ENCODE measurements at regions not wholly inside any gene's neighbourhood (a gene's known extent, or its start where the extent isn't known, plus 50 kb on each side); places are given as distances from the start of the nearest gene placed in this dataset.
"Not testable (repeated sequence)": the region's sequence is repeated elsewhere in the genome, so short reads cannot be mapped to it uniquely, and the experiment has no call there.

GRCh38 chr1:188058801-188059200 lies 1230.1 kb downstream of the PLA2G4A start:
- DNase-seq (ENCODE audit: low read depth), result no peak

GRCh38 chr1:188061881-188062280 lies 1233.1 kb downstream of the PLA2G4A start:
- DNase-seq (ENCODE audit: low read depth), result no peak

- peak; percentile 85 for DNase-seq (ENCODE audit: low read depth)
Observed at GRCh38 chr1:188062456-188062855, 1233.7 kb downstream of the PLA2G4A start.

- peak; percentile 82 for DNase-seq (ENCODE audit: low read depth)
Observed at GRCh38 chr1:188065917-188066316, 1237.2 kb downstream of the PLA2G4A start.

GRCh38 chr1:188070848-188071247 lies 1242.1 kb downstream of the PLA2G4A start:
- DNase-seq (ENCODE audit: low read depth), result peak; percentile 14

GRCh38 chr1:188089015-188089414 lies 1260.3 kb downstream of the PLA2G4A start:
- DNase-seq (ENCODE audit: low read depth), result no peak

GRCh38 chr1:188089461-188089860 lies 1260.7 kb downstream of the PLA2G4A start:
- DNase-seq (ENCODE audit: low read depth), result peak; percentile 47

GRCh38 chr1:188096521-188096920 lies 1267.8 kb downstream of the PLA2G4A start:
- DNase-seq (ENCODE audit: low read depth), result no peak

GRCh38 chr1:188117436-188117835 lies 1288.7 kb downstream of the PLA2G4A start:
- DNase-seq (ENCODE audit: low read depth), result no peak

- DNase-seq (ENCODE audit: low read depth), result no peak
Observed at GRCh38 chr1:188122646-188123045, 1293.9 kb downstream of the PLA2G4A start.

- no peak for DNase-seq (ENCODE audit: low read depth)
Observed at GRCh38 chr1:188127507-188127906, 1298.8 kb downstream of the PLA2G4A start.

GRCh38 chr1:188128761-188129160 lies 1300.0 kb downstream of the PLA2G4A start:
- peak; percentile 73 for DNase-seq (ENCODE audit: low read depth)

GRCh38 chr1:188129856-188130838 lies 1301.4 kb downstream of the PLA2G4A start:
- no peak for DNase-seq (ENCODE audit: low read depth)

- no peak for DNase-seq (ENCODE audit: low read depth)
Observed at GRCh38 chr1:188137221-188137620, 1308.5 kb downstream of the PLA2G4A start.

- no peak for DNase-seq (ENCODE audit: low read depth)
Observed at GRCh38 chr1:188140958-188141357, 1312.2 kb downstream of the PLA2G4A start.

GRCh38 chr1:188154196-188154595 lies 1325.4 kb downstream of the PLA2G4A start:
- DNase-seq (ENCODE audit: low read depth), result no peak

- DNase-seq (ENCODE audit: low read depth), result no peak
Observed at GRCh38 chr1:188154761-188155160, 1326.0 kb downstream of the PLA2G4A start.

GRCh38 chr1:188155261-188155660 lies 1326.5 kb downstream of the PLA2G4A start:
- no peak for DNase-seq (ENCODE audit: low read depth)

GRCh38 chr1:188164459-188164858 lies 1335.7 kb downstream of the PLA2G4A start:
- no peak for DNase-seq (ENCODE audit: low read depth)

- no peak for DNase-seq (ENCODE audit: low read depth)
Observed at GRCh38 chr1:188166654-188167053, 1337.9 kb downstream of the PLA2G4A start.

- DNase-seq (ENCODE audit: low read depth), result no peak
Observed at GRCh38 chr1:188169971-188170370, 1341.2 kb downstream of the PLA2G4A start.

GRCh38 chr1:188170411-188170810 lies 1341.7 kb downstream of the PLA2G4A start:
- DNase-seq (ENCODE audit: low read depth), result no peak

- DNase-seq (ENCODE audit: low read depth), result no peak
Observed at GRCh38 chr1:188170935-188171334, 1342.2 kb downstream of the PLA2G4A start.

GRCh38 chr1:188182063-188182462 lies 1353.3 kb downstream of the PLA2G4A start:
- not testable (repeated sequence) for DNase-seq (ENCODE audit: low read depth)

Data from iris pigment epithelial cell (primary cell).